Stimulated activated CD4-positive, alpha-beta T cell treated with anti-CD3 and anti-CD28 coated beads, TNF-alpha, amount 100 ng/mL, for 24 hours (primary cell): ENCODE measurements at regions not wholly inside any gene's neighbourhood (a gene's known extent, or its start where the extent isn't known, plus 50 kb on each side); places are given as distances from the start of the nearest gene placed in this dataset.

Experiments
- DNase-seq, 3 experiments: peaks; one replicate each; pipeline ENCODE4 v3.0.0-alpha.2; 2020; ENCODE audit warnings: low read depth in 3 of 3

- DNase-seq = no peak
Observed at GRCh38 chr13:111555903-111556302, 235.5 kb downstream of the TEX29 start.

DNA sequence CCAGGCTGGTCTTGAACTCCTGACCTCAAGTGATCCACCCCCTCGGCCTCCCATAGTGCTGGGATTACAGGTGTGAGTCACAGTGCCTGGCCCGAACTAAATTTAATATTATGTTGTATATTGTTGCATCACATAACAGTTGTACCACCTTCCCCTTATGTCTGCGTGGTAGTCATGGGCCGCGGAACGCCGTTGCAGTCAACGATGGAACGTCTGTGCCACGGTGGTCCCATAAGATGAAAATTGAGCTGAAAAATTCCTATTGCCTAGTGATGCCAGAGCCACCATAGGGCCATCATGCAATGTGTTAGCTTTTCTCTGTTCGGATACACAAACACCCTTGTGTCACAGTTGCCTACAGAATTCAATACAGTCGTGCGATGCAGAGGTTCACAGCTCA lies 236.1 kb downstream of the TEX29 start:
- DNase-seq = no peak

DNA sequence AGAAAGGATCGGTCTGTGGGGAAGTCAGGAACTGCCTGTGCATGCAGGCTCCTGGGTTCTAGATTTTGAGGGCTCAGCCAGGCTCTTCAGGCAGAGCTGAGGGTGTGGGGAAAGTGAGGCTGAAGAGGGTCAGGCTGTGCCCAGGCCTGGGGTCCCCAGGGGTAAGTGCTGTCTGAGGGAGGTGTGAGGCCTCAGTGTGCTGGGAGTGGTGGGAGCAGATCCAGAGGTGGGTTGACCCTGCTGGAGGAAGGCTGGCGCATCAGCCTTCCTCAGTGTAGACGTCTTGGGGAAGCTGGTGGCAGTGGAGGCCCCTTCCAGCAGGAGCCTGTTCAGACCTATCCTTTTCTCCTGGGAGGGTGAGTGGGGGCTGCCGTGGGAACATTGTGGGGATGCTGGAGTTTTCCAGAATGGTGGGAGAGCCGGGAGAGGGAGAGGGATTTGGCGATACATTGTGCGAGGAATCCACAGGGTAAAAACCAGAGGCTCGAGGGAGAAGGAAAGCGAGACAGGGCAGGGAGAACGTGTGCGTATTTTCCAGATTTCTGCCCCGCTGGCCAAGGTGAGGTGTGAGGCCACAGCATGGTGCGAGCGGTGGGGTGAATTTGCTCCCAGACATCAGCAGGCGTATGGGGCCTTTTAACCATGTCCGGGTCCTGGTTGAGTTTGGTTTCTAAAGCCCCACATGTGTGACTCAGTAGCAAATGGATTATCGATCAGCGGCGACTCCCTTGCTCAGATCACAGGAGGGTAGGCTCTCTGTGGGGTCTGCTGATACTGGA lies 237.7 kb downstream of the TEX29 start:
- no peak for DNase-seq

DNA sequence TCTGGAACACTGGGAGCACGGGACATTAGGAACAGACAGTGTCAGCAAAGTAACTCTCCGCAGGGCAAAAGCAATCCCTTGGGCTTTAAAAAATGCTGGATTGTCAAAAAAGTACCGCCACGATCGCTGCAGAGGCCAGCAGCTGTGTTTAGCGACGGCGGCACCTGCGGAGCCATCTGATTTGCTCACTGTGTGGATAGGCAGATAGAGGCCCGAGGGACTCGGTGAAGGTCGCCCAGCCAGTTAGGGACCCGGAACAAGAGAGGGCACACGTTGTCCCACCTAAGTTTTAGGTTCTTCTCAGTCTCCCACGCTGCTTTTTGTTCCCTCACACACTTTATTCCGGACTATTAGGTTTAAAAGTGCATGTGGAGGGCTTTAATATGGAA lies 238.3 kb downstream of the TEX29 start:
- no peak for DNase-seq

DNA sequence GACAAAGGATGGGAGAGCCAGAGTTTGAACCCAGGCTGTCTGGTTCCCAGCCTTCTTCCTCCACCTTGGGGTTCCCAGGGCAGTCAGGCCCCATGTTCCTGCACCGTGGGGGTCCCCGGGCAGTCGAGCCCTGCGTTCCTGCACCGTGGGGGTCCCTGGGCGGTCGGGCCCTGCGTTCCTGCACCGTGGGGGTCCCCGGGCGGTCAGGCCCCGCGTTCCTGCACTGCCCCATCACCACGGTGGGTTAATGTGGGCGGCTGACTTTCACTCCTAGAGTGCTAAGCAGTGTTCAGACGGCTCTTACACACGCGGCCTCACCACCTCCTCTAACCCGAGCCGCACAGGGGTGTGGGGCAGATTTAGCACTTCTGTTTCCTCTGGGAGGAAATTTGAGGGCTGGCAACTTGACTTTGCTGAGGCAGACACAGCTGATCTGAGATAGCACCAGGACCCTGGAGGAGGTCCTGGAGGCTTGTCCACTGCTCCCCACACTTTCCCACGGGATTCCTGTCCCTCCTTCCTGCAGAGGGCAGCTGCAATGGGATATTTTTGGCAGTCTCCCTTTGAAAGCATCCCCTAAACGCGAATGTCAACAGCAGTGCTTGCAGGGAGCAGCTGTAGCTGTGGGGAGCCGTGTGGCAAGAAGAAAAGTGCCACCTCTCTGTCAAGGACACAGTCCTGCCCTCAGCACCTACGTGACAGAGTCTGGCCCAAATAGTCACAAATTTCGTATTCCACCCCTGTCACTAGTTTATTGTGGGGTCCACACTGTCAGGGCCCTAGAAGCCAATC lies 239.4 kb downstream of the TEX29 start:
- no peak for DNase-seq

- no peak for DNase-seq
Observed at GRCh38 chr13:111561091-111561781, 240.8 kb downstream of the TEX29 start.

- DNase-seq = no peak
Observed at GRCh38 chr13:111562716-111563115, 242.3 kb downstream of the TEX29 start.

GRCh38 chr13:111564606-111565005 lies 244.2 kb downstream of the TEX29 start:
- no peak for DNase-seq

DNA sequence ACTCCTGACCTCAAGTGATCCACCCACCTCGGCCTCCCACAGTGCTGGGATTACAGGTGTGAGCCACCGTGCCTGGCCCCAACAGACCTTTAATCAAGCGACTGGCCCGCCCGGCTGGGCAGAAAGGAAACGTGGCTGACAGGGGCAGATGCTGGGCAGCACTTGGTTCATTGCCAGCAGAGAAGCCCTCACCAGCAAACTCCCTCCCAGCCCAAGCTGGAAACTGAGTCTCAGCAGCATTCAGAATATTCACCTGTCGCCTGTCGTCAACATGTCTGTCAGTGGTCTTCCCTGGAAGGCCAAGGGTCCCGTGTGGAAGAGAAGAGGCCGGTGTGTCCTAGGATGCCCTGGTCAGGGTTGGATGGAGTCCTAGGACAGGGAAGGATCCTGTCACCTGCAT lies 245.0 kb downstream of the TEX29 start:
- DNase-seq = no peak

DNA sequence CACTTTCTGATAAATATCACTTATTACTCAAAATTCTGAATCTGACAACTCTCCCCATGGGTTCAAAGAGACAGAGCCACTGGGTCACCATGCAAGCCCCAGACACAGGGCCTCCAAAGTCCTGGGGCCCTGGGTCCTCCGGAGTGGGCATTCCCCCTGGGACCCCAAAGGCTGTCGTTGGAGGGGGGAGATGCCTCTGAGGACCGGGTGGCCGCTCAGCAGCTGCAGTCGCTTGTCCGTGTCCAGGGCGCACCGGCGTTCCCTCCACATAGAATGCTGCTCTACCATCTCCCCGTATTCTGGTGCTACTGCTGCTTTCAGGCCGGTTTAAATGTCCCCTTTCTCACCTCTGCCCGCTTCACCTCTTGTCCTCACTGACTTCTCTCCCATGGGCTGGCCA lies 246.1 kb downstream of the TEX29 start:
- DNase-seq = no peak

- DNase-seq = no peak
Observed at GRCh38 chr13:111567637-111568036, 247.2 kb downstream of the TEX29 start.

- no peak for DNase-seq
Observed at GRCh38 chr13:111568290-111568689, 247.8 kb downstream of the TEX29 start.

DNA sequence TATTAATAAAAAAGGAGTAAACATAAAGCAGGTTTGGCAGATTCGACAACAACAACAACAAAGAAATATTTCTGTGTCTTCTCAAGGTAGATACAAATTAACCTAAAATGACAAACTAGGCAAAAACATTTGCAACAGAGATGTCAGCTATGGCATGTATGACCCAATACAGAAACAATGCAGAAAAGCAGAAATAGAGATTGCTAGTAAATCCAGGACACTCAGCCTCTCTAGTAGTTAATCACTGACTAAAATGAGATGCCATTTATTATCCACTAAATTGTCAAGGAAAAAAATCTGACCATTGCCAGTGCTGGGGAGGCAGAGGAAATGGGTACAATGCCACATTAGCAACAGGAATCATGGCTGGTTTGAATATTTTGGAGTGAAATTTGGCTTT lies 250.5 kb downstream of the TEX29 start:
- no peak for DNase-seq

- DNase-seq = no peak
Observed at GRCh38 chr13:111572956-111573761, 252.7 kb downstream of the TEX29 start.

GRCh38 chr13:111573801-111574200 lies 253.4 kb downstream of the TEX29 start:
- no peak for DNase-seq

DNA sequence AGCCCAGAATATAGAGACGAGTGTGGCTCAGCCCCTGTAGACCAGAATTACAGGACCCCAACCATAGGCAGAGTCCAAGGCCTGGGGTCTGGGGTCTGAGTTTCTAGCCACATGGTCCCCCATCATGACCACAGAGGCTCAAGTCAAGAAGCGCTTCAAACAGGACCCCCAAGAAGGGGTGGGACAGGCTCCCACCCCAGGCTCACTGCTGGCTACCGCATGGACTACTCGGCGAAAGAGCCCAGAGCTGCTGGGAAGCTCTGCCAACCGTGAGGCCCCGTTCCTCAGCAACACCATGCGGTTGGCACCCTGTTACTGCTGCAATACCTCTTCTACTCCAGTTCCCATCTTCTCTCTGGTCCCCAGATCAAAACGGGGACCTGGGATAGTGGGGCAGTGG lies 254.8 kb downstream of the TEX29 start:
- no peak for DNase-seq

- DNase-seq = no peak
Observed at GRCh38 chr13:111575719-111576118, 255.3 kb downstream of the TEX29 start.

- DNase-seq = no peak
Observed at GRCh38 chr13:111577208-111577828, 256.9 kb downstream of the TEX29 start.

- DNase-seq = no peak
Observed at GRCh38 chr13:111577956-111578605, 257.6 kb downstream of the TEX29 start.

- no peak for DNase-seq
Observed at GRCh38 chr13:111584101-111584672, 263.7 kb downstream of the TEX29 start.
